ENCODE measurements at regions not wholly inside any gene's neighbourhood (a gene's known extent, or its start where the extent isn't known, plus 50 kb on each side); places are given as distances from the start of the nearest gene placed in this dataset.

DNA sequence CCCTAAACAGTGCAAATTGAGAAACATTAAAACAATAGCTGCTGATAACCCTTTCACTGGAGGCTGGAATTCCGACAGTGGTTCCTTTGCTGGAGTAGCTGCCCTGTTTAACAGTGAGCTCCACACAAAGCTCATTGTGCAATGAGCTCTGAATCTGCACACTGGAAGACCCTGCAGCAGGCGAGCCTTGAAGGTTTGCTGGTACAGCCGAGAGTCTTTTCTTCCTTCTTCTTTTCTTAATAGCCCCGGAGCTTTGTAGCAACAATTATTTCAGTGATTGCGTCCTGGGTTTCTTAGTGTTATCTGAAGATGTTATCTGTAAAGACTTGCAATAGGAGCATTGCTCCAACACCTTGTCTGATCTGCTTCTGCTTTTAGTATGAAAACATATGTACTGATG lies 50.8 kb upstream of the CXCR4 start:
- Histone ChIP-seq H3K27ac (ENCODE audit: low read depth in 2 of 2, low read length in 1 of 2) (no peak overlapping the region), H3F3A (replicated peaks; ENCODE audit: insufficient read depth) (no peaks in the 10 kb centered on the region), H3K4me2 (no peak overlapping the region), H3K9me3 (no peaks in the 10 kb centered on the region), H3K9me2 (no peaks in the 10 kb centered on the region), H4K20me1 (ENCODE audit: insufficient read depth) (no peaks in the 10 kb centered on the region), H3K9ac (no peak overlapping the region), H3K4me1 (ENCODE audit: control insufficient read depth in 1 of 2, insufficient read depth in 2 of 2, low read depth in 1 of 2, low read length in 1 of 2) (no peaks in the 10 kb centered on the region), H3K79me2 (ENCODE audit: insufficient read depth) (no peaks in the 10 kb centered on the region), H2AFZ (ENCODE audit: low read depth) (no peak overlapping the region), H3K27me3 (ENCODE audit: insufficient read depth) (no peaks in the 10 kb centered on the region), H3K36me3 (replicated peaks in 1 of 2; ENCODE audit: control insufficient read depth in 1 of 2, insufficient read depth in 2 of 2, low read length in 1 of 2) (no peaks in the 10 kb centered on the region), H3K4me3 (ENCODE audit: low read depth in 2 of 2, low read length in 1 of 2) (no peak overlapping the region)
- ChIA-PET CTCF (no interaction called here), POLR2A (no interaction called here)
- 43% methylated on average over 5 of the region's 5 CpGs for WGBS (ENCODE audit: low lambda C conversion rate)
- no peak for TF ChIP-seq YY1 (IDR thresholded peaks at IDR 0.05; ENCODE audit: low read depth)
- no peak for TF ChIP-seq POLR2AphosphoS5 (IDR thresholded peaks at IDR 0.05; ENCODE audit: low read depth, low read length)
- no peak for TF ChIP-seq TCF12 (IDR thresholded peaks at IDR 0.05)
- no peak for DNase-seq

DNA sequence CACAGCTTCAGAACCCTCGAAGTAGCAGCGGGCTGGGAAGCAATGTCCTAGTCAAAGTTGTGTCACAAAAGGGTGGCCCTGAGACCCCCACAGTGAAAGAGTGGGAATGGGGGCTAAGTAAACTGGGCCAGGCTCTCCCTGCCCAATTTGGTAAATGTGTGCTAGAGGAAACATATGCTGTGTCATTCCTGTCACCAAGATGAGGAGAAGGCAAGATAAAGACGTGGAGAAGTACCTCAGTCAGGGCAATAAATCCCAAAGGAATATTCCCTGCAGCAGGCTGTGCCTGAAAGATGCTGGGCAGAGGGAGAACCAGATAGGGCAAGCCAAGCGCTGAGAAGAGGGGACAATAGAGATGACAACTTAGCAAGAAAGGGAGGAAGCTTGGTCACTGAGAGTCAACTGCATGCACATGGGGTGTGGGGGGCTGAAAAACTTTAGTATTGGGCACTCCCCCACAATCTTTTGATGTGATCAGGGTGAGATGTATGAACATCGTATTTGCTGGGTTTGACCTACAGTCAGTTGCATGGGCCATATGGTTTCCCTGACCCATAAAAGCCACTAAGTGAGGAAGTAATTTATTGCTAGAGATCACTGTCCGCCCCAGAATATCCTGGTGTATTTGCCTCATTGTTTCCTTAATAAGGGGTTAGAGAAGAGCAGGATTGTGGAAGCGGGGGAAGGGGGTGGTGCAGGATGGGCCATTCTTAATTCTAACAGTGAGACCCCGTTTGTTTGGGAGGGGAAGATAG lies 49.9 kb upstream of the CXCR4 start:
- no peaks in the 10 kb centered on the region for H3K4me1 ChIP-seq (ENCODE audit: control insufficient read depth in 1 of 2, insufficient read depth in 2 of 2, low read depth in 1 of 2, low read length in 1 of 2)
- no peaks in the 10 kb centered on the region for H3K9me2 ChIP-seq
- no peak overlapping the region for H3K4me2 ChIP-seq
- H3K36me3 ChIP-seq (replicated peaks in 1 of 2; ENCODE audit: control insufficient read depth in 1 of 2, insufficient read depth in 2 of 2, low read length in 1 of 2): no peaks in the 10 kb centered on the region
- H4K20me1 ChIP-seq (ENCODE audit: insufficient read depth): no peaks in the 10 kb centered on the region
- 24% methylated on average over 8 of the region's 8 CpGs for WGBS (ENCODE audit: low lambda C conversion rate)
- H3K9ac ChIP-seq: no peak overlapping the region
- no peaks in the 10 kb centered on the region for H3K79me2 ChIP-seq (ENCODE audit: insufficient read depth)
- no peak overlapping the region for H3K4me3 ChIP-seq (ENCODE audit: low read depth in 2 of 2, low read length in 1 of 2)
- ChIA-PET CTCF (no interaction called here), POLR2A (no interaction called here)
- no peak overlapping the region for H2AFZ ChIP-seq (ENCODE audit: low read depth)
- no peak for DNase-seq
- H3K27ac ChIP-seq (ENCODE audit: low read depth in 2 of 2, low read length in 1 of 2): no peak overlapping the region
- no peak for TF ChIP-seq JUND (IDR thresholded peaks at IDR 0.05)
- TF ChIP-seq RCOR1 (IDR thresholded peaks at IDR 0.05; ENCODE audit: low read length): no peak
- TF ChIP-seq, protein P1, sequence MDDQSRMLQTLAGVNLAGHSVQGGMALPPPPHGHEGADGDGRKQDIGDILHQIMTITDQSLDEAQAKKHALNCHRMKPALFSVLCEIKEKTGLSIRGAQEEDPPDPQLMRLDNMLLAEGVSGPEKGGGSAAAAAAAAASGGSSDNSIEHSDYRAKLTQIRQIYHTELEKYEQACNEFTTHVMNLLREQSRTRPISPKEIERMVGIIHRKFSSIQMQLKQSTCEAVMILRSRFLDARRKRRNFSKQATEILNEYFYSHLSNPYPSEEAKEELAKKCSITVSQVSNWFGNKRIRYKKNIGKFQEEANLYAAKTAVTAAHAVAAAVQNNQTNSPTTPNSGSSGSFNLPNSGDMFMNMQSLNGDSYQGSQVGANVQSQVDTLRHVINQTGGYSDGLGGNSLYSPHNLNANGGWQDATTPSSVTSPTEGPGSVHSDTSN (IDR thresholded peaks at IDR 0.05): no peak
- no peak for TF ChIP-seq SMC3 (IDR thresholded peaks at IDR 0.05; ENCODE audit: low read depth, low read length)
- TF ChIP-seq TEAD4 (IDR thresholded peaks at IDR 0.05; ENCODE audit: borderline replicate concordance, insufficient read depth): no peak
- no peak for TF ChIP-seq FOSL2 (IDR thresholded peaks at IDR 0.05; ENCODE audit: borderline replicate concordance, low read depth)
- TF ChIP-seq, protein P2, sequence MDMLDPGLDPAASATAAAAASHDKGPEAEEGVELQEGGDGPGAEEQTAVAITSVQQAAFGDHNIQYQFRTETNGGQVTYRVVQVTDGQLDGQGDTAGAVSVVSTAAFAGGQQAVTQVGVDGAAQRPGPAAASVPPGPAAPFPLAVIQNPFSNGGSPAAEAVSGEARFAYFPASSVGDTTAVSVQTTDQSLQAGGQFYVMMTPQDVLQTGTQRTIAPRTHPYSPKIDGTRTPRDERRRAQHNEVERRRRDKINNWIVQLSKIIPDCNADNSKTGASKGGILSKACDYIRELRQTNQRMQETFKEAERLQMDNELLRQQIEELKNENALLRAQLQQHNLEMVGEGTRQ (IDR thresholded peaks at IDR 0.05; ENCODE audit: borderline replicate concordance, low read depth, low read length): no peak
- no peak for TF ChIP-seq EP300 (IDR thresholded peaks at IDR 0.05; ENCODE audit: borderline replicate concordance in 1 of 2, low read depth in 1 of 2, low read length in 1 of 2)
- H3K27me3 ChIP-seq (ENCODE audit: insufficient read depth): no peaks in the 10 kb centered on the region
- no peaks in the 10 kb centered on the region for H3K9me3 ChIP-seq
- no peaks in the 10 kb centered on the region for H3F3A ChIP-seq (replicated peaks; ENCODE audit: insufficient read depth)
